Stimulated activated naive CD8-positive, alpha-beta T cell treated with anti-CD3 and anti-CD28 coated beads, Interleukin-15, amount 100 ng/mL, for 72 hours (primary cell): ENCODE measurements at regions not wholly inside any gene's neighbourhood (a gene's known extent, or its start where the extent isn't known, plus 50 kb on each side); places are given as distances from the start of the nearest gene placed in this dataset.

Source experiments
- ATAC-seq: fragments of 150-1000 bp; cut with Tn5 transposase; 2 replicates; pipeline ENCODE4 v1.10.0; 2021; ENCODE audit warnings: mild to moderate bottlenecking, moderate library complexity
- DNase-seq, 2 donors: peaks; one replicate each; pipeline ENCODE4 v3.0.0; 2021 to 2022
- H3K27ac Mint-ChIP-seq, 2 donors: one replicate each; pipeline ENCODE4 v1.8.0; 2022; ENCODE audit warnings: mild to moderate bottlenecking in 2 of 2, mixed read lengths in 2 of 2, moderate library complexity in 2 of 2
- H3K27me3 Mint-ChIP-seq: one replicate; pipeline ENCODE4 v1.8.0; 2022; ENCODE audit warnings: mixed read lengths
- H3K4me1 Mint-ChIP-seq: one replicate; pipeline ENCODE4 v1.8.0; 2022; ENCODE audit warnings: mild to moderate bottlenecking, mixed read lengths
- H3K4me3 Mint-ChIP-seq, 2 donors: one replicate each; pipeline ENCODE4 v1.8.0; 2022; ENCODE audit warnings: mild to moderate bottlenecking in 2 of 2, mixed read lengths in 2 of 2, moderate library complexity in 1 of 2
- H3K9me3 Mint-ChIP-seq, 2 donors: one replicate each; pipeline ENCODE4 v1.8.0; 2022; ENCODE audit warnings: mixed read lengths in 2 of 2

GRCh38 chr6:44062771-44063560 is 64.3 kb downstream of the MRPL14 start:
- Mint-ChIP-seq H3K27me3 (peaks cover 22% of the 10 kb centered on the region), H3K4me3 (no peak overlapping the region), H3K9me3 (peaks cover 0 to 11% of the 10 kb centered on the region in 2 donors), H3K27ac (no peak overlapping the region), H3K4me1 (peaks cover 45% of the 10 kb centered on the region)
- ATAC-seq (peak; percentile 61), DNase-seq (peak; percentile 42 to 60)

- Mint-ChIP-seq H3K9me3 (peaks cover 0 to 11% of the 10 kb centered on the region in 2 donors), H3K4me1 (peaks cover 46% of the 10 kb centered on the region), H3K27me3 (peaks cover 16% of the 10 kb centered on the region), H3K4me3 (no peak overlapping the region), H3K27ac (peak overlapping the region in 1 of 2 donors; percentile 71)
- ATAC-seq: no peak
- no peak for DNase-seq
Measured at GRCh38 chr6:44062105-44062770, 65.0 kb downstream of the MRPL14 start.

- Mint-ChIP-seq H3K27me3 (peaks cover 16% of the 10 kb centered on the region), H3K4me1 (peaks cover 40% of the 10 kb centered on the region), H3K4me3 (no peak overlapping the region), H3K9me3 (peaks cover 0 to 11% of the 10 kb centered on the region in 2 donors), H3K27ac (no peak overlapping the region)
- ATAC-seq (no peak), DNase-seq (no peak)
Measured at GRCh38 chr6:44061375-44062104, 65.7 kb downstream of the MRPL14 start.

- no peak overlapping the region for H3K4me3 Mint-ChIP-seq
- no peak for DNase-seq
- peaks cover 39% of the 10 kb centered on the region for H3K4me1 Mint-ChIP-seq
- ATAC-seq: no peak
- no peak overlapping the region for H3K27ac Mint-ChIP-seq
- peaks cover 16% of the 10 kb centered on the region for H3K27me3 Mint-ChIP-seq
- H3K9me3 Mint-ChIP-seq: peaks cover 0 to 11% of the 10 kb centered on the region in 2 donors
Measured at GRCh38 chr6:44060612-44061374, 66.5 kb downstream of the MRPL14 start.

DNA sequence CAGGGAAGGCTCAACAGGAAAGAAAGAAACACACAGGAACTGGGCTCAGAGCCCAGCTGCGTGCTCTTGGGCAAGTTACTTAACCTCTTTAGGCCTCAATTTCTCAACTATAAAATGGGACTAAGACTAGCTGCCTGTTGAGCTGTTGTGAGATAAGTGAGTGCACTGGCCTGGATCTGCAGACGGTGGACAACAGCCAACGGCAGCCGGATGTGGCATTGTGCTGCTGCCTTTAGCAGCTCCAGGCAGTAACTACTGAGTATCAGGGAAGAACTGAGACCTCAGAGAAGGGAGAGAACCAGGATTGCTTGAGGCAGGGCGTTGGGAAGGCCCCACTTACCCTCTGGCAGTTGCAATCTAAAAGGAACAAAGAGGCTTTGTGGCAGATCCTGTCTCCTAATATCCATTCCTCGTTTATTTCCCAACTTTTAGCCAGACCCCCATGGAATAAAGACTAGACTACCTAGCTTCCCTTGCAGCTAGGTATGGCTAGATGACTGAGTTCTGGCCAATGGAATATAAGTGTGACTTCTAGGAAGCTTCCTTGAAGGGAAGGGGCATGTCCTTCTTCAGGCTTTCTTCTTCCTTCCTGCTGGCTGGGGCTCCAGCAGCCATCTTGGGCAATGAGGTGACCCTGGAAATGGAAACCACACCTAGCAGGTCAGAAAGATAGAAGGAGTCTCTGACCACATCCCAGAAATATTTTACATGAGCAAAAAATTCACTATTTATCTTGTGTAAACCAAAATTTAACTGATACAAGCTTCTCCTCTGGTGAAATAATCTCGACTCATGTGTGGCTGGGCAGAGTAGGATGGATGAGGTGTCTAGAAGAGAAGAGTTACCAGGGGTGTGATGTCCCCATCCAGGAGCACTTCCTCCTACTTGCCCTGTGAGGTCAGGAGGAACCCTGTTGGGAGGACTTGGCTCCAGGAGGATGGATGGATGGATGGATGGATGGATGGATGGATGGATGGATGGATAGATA is 67.6 kb downstream of the MRPL14 start:
- ATAC-seq (no peak), DNase-seq (no peak)
- Mint-ChIP-seq H3K9me3 (peaks cover 0 to 11% of the 10 kb centered on the region in 2 donors), H3K4me3 (no peak overlapping the region), H3K27ac (no peak overlapping the region), H3K4me1 (peaks cover 28% of the 10 kb centered on the region), H3K27me3 (peaks cover 16% of the 10 kb centered on the region)

DNA sequence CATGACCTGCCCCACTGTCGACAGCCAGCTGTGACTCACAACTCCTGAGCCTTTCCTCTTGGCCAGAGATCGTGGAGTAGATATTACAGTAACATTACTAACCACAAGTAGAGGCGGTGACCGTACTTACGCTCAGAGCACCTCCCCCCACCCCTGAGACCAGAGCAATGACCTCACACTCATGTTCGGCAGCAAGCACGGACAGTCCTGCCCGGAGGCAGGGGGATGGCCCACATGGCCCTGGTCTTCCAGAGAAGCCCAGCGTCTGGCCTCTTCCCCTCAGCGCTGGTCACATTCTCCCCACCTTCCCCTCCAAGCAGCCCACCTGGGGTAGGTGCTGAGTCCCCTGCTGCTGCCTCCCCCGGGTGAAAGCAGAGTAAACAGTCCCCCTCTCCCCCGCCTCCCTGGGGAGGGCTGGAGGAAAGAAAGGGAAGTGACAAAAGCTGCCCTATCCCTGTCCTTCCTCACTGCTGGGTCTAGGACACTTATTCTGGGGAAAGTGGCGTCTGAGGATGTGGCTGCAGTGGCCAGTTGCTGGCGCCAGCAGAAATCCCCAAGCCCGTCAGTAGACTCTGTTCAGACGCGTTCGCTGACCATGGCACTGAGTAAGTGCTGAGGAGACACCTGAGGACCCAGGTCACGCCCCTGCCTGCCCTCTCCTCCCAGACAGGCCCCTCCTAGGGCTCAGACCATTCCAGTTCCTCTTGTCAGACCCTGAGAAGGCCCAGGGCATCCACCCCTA is 68.5 kb downstream of the MRPL14 start:
- ATAC-seq: peak; percentile 83
- Mint-ChIP-seq H3K4me1 (peaks cover 21% of the 10 kb centered on the region), H3K9me3 (peaks cover 0 to 11% of the 10 kb centered on the region in 2 donors), H3K27ac (no peak overlapping the region), H3K27me3 (peaks cover 16% of the 10 kb centered on the region), H3K4me3 (peak overlapping the region in 1 of 2 donors; percentile 34)
- DNase-seq: peak in 1 of 2 donors; percentile 35

DNA sequence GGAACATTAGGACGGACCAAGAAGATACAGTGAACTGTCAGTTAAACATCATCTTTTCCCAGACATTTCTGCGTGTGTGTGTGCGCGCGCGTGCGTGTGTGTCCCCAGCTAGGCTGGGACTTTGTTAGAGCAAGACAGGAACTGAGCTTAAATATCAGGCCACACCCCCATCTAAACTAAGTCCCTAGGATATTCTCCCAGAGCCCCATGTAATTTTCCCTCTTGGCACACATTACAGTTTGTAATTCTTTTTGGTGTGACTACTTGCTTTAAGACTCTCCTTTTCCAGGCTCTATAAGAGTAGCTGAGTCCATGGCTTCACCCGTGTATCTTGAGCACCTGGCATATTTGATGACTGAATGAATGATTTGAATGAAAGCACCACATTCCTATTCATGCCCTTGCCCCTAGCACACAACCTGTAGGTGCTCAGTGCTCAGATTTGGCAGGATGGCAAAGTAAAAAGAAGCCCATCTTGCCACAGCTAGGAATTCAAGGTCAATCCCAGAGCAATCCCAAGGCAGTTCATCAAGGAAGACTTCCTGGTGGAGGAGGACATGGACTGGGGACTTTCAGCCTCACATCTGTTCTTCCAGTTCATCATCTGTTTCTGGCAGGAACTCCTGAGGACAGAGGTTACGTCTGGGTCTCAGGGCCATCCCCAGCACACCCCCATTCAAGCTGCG is 69.2 kb downstream of the MRPL14 start:
- ATAC-seq (no peak), DNase-seq (no peak)
- Mint-ChIP-seq H3K4me1 (peaks cover 21% of the 10 kb centered on the region), H3K27ac (no peak overlapping the region), H3K9me3 (peaks cover 0 to 11% of the 10 kb centered on the region in 2 donors), H3K4me3 (no peak overlapping the region), H3K27me3 (peaks cover 16% of the 10 kb centered on the region)

DNA sequence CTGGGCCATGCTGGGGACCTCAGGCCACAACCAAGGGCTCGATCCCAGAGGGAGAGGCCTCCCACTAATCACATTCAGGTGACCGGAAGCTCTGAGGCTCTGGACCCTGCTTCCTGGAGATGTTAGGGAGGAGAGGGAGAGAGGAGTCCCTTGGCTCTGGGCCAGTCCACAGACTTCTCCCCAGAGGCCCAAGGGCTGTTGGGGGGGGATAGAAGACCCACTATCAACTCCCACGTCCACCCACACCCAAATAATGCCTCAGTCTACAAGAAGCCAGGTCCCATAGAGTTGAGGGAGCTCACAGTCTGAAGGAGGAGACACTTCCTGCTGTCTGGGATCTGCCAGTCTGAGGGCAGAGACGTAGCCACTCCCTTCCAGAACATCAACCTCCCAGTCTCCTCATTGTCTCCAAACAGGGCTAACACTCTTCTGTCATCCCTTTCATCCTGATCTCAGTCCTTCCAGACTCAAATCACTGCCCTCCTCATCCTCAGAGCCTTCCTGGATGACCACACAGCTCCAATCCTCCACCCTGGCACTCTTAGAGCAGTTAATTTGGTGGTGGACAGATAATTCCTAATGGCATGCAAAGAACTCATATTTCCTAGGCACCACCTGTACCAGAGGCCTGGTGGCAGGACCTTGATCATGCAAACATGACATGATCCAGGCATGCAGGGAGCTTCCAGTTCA is 69.9 kb downstream of the MRPL14 start:
- H3K4me3 Mint-ChIP-seq: no peak overlapping the region
- peaks cover 16% of the 10 kb centered on the region for H3K27me3 Mint-ChIP-seq
- H3K9me3 Mint-ChIP-seq: peaks cover 0 to 11% of the 10 kb centered on the region in 2 donors
- DNase-seq: no peak
- peak overlapping the region; percentile 38 to 92 for H3K27ac Mint-ChIP-seq
- peaks cover 15% of the 10 kb centered on the region for H3K4me1 Mint-ChIP-seq
- ATAC-seq: no peak

- H3K9me3 Mint-ChIP-seq: peaks cover 0 to 11% of the 10 kb centered on the region in 2 donors
- ATAC-seq: no peak
- peaks cover 15% of the 10 kb centered on the region for H3K4me1 Mint-ChIP-seq
- peaks cover 16% of the 10 kb centered on the region for H3K27me3 Mint-ChIP-seq
- no peak overlapping the region for H3K4me3 Mint-ChIP-seq
- H3K27ac Mint-ChIP-seq: peak overlapping the region in 1 of 2 donors; percentile 92
- DNase-seq: no peak
Measured at GRCh38 chr6:44056392-44057237, 70.6 kb downstream of the MRPL14 start.

GRCh38 chr6:44054721-44055559 is 72.3 kb downstream of the MRPL14 start:
- H3K4me1 Mint-ChIP-seq: peaks cover 15% of the 10 kb centered on the region
- DNase-seq: no peak
- H3K27me3 Mint-ChIP-seq: peaks cover 15% of the 10 kb centered on the region
- H3K27ac Mint-ChIP-seq: no peak overlapping the region
- ATAC-seq: no peak
- peaks cover 0 to 9% of the 10 kb centered on the region in 2 donors for H3K9me3 Mint-ChIP-seq
- no peak overlapping the region for H3K4me3 Mint-ChIP-seq

GRCh38 chr6:44053760-44054556 is 73.3 kb downstream of the MRPL14 start:
- DNase-seq (no peak), ATAC-seq (no peak)
- H3K4me3 Mint-ChIP-seq: no peak overlapping the region
- H3K4me1 Mint-ChIP-seq: peaks cover 16% of the 10 kb centered on the region
- H3K9me3 Mint-ChIP-seq: no peaks in the 10 kb centered on the region
- no peak overlapping the region for H3K27ac Mint-ChIP-seq
- peaks cover 6% of the 10 kb centered on the region for H3K27me3 Mint-ChIP-seq
